ENCODE measurements at regions not wholly inside any gene's neighbourhood (a gene's known extent, or its start where the extent isn't known, plus 50 kb on each side); places are given as distances from the start of the nearest gene placed in this dataset.

- no peaks in the 10 kb centered on the region for H3K27me3 Mint-ChIP-seq
- ChIA-PET CTCF (interaction anchor here (0.6 to 1.8 kb wide), 2 partner anchors 237 to 504 kb away, joined by 3 to 6 read pairs; no protein-coding TSS in a partner anchor), POLR2A (no interaction called here)
- no peak overlapping the region for H3K27ac Mint-ChIP-seq
- H3K9me3 Mint-ChIP-seq: no peaks in the 10 kb centered on the region
- H3K4me1 Mint-ChIP-seq: peaks cover 8% of the 10 kb centered on the region
- no peaks in the 10 kb centered on the region for H3K36me3 Mint-ChIP-seq (ENCODE audit: low read depth)
- no peak overlapping the region for H3K4me3 Mint-ChIP-seq
- DNase-seq: no peak
These were observed 61.0 kb downstream of the GTPBP8 start for GRCh38 chr3:113051787-113052186.

DNA sequence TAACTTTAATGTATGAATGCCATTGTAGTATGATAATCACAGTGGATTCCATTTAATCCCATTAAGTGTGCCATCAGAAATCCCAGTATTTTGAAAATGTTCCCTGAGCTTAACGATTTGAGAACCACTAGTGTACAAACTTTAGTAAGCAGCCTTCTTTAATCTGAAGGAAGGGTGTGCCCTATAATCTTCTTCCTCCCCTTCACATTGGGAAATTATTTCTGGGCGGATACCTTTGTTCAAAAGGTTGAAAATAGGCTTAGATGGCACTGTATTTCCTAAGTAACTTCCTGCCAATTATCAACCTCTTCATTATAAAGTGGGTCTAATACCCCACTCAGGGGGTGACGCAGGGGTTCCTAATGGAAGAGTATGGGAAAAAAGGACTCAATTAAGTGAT is 62.4 kb downstream of the GTPBP8 start:
- no peak overlapping the region for H3K4me3 Mint-ChIP-seq
- no peak for DNase-seq

DNA sequence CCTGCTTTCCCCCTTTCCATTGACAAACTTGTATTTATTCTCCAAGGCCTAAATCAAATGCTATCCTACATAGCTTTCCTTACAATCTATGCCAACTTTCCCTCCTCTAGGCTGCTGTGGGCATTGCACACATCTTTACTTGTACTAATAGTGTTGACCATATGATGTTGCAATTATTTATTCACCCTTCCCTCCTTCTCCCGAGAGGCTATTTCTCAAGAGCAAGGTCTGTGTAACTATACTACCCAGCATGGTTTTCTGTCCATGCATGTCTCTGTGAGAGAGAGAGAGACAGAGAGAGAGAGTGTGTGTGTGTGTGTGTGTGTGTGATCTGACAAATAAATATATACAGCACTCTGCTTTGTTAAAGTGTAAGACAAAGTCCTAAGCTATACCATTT is 63.8 kb downstream of the GTPBP8 start:
- Mint-ChIP-seq H3K27ac (no peak overlapping the region), H3K4me1 (peaks cover 8% of the 10 kb centered on the region), H3K4me3 (no peak overlapping the region), H3K36me3 (ENCODE audit: low read depth) (no peaks in the 10 kb centered on the region), H3K27me3 (no peaks in the 10 kb centered on the region), H3K9me3 (no peaks in the 10 kb centered on the region)
- CTCF ChIA-PET: interaction anchor here (0.9 kb wide), 1 partner anchor 320 kb away, joined by 3 read pairs; no protein-coding TSS in a partner anchor
- DNase-seq: no peak
- POLR2A ChIA-PET: no interaction called here

More for the DNA sequence above, 62.4 kb downstream of the GTPBP8 start:
- Mint-ChIP-seq H3K36me3 (ENCODE audit: low read depth) (no peaks in the 10 kb centered on the region), H3K27ac (no peak overlapping the region), H3K4me1 (peaks cover 8% of the 10 kb centered on the region), H3K9me3 (no peaks in the 10 kb centered on the region), H3K27me3 (no peaks in the 10 kb centered on the region)
- ChIA-PET POLR2A (no interaction called here), CTCF (interaction anchor here (1.8 kb wide), 1 partner anchor 235 kb away, joined by 6 read pairs; no protein-coding TSS in a partner anchor)

GRCh38 chr3:113055201-113055600 is 64.4 kb downstream of the GTPBP8 start:
- Mint-ChIP-seq H3K4me1 (peaks cover 8% of the 10 kb centered on the region), H3K27me3 (no peaks in the 10 kb centered on the region), H3K27ac (no peak overlapping the region), H3K36me3 (ENCODE audit: low read depth) (no peaks in the 10 kb centered on the region), H3K4me3 (no peak overlapping the region), H3K9me3 (no peaks in the 10 kb centered on the region)
- DNase-seq: no peak
- ChIA-PET CTCF (no interaction called here), POLR2A (no interaction called here)

DNA sequence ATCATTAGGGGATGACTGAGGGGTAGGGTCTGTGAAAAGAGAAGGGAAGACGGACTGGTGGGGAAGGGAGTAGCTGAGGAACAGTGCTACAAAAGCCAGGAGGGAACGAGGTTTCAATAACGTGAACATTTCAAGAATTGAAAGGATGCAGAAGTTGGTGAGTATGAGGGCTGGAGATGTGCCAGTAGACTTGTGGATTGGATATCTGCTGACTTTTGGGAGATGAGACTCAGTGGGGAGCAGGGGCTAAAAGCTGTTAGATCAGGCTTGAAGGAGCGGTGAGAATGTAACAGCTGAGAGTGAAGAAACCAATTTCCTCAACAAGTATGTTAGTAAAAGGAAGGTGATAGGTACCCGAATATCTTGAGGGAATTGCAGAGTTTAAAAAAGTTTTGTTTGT is 65.2 kb downstream of the GTPBP8 start:
- Mint-ChIP-seq H3K27ac (no peak overlapping the region), H3K4me3 (no peak overlapping the region), H3K4me1 (peaks cover 6% of the 10 kb centered on the region), H3K36me3 (ENCODE audit: low read depth) (no peaks in the 10 kb centered on the region), H3K9me3 (no peaks in the 10 kb centered on the region), H3K27me3 (no peaks in the 10 kb centered on the region)
- POLR2A ChIA-PET: no interaction called here
- CTCF ChIA-PET: interaction anchor here (1.1 kb wide), 1 partner anchor 9 kb away, joined by 3 read pairs; no protein-coding TSS in a partner anchor
- no peak for DNase-seq

DNA sequence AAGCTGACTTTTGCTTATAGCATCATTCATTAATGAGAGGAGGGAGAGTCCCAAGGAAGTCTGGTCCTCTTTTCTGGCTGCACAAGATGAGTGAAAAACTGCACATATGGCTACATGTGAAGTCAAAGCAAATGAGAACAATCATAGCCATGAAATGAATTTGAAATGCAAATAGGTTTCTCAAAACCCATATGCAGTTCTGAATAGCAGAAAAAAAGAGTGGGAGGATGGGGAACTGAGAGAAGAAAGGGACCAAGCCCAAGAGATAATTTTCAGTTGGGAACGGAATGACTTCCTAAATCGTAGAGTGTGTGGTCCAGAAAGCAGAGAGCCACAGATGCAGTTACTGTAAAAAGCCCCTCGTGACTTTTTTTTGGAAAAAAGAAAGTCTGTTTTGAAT is 66.3 kb downstream of the GTPBP8 start:
- H3K36me3 Mint-ChIP-seq (ENCODE audit: low read depth): no peaks in the 10 kb centered on the region
- no peak for DNase-seq
- CTCF ChIA-PET: no interaction called here
- POLR2A ChIA-PET: no interaction called here
- H3K27ac Mint-ChIP-seq: no peak overlapping the region
- H3K27me3 Mint-ChIP-seq: no peaks in the 10 kb centered on the region
- H3K9me3 Mint-ChIP-seq: no peaks in the 10 kb centered on the region
- H3K4me1 Mint-ChIP-seq: peaks cover 2% of the 10 kb centered on the region
- no peak overlapping the region for H3K4me3 Mint-ChIP-seq

- DNase-seq: no peak
- no peak overlapping the region for H3K4me3 Mint-ChIP-seq
- no peak overlapping the region for H3K27ac Mint-ChIP-seq
- no peaks in the 10 kb centered on the region for H3K27me3 Mint-ChIP-seq
- CTCF ChIA-PET: interaction anchor here (0.6 to 1.5 kb wide), 2 partner anchors 10 to 69 kb away, joined by 3 to 5 read pairs; no protein-coding TSS in a partner anchor
- no peaks in the 10 kb centered on the region for H3K9me3 Mint-ChIP-seq
- POLR2A ChIA-PET: no interaction called here
- H3K36me3 Mint-ChIP-seq (ENCODE audit: low read depth): no peaks in the 10 kb centered on the region
- no peaks in the 10 kb centered on the region for H3K4me1 Mint-ChIP-seq
These were observed 67.4 kb downstream of the GTPBP8 start for GRCh38 chr3:113058188-113058587.

DNA sequence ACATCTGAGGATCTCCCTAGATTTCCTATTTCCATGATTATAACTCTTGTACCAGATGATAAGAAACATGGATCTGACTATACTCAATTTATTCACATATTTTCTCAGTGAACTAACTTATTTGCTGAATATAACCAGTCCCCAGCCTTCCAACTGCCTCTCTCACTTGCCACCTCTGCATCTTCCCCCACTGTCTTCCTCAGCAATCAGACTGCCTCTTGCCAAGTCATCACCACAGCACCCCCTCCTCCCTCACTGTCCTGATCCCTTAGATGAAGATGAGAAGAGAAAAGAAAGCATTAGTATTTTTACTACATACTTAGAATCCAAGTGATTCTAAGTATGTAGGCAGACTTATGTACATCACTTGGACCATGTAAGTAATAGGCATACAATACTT is 71.9 kb downstream of the GTPBP8 start:
- ChIA-PET CTCF (interaction anchor here (0.7 kb wide), 1 partner anchor 35 kb away, joined by 3 read pairs; no protein-coding TSS in a partner anchor), POLR2A (no interaction called here)
- no peak for DNase-seq
- Mint-ChIP-seq H3K27me3 (no peaks in the 10 kb centered on the region), H3K4me1 (no peaks in the 10 kb centered on the region), H3K9me3 (peaks cover 3% of the 10 kb centered on the region), H3K36me3 (ENCODE audit: low read depth) (no peaks in the 10 kb centered on the region), H3K27ac (no peak overlapping the region), H3K4me3 (no peak overlapping the region)

DNA sequence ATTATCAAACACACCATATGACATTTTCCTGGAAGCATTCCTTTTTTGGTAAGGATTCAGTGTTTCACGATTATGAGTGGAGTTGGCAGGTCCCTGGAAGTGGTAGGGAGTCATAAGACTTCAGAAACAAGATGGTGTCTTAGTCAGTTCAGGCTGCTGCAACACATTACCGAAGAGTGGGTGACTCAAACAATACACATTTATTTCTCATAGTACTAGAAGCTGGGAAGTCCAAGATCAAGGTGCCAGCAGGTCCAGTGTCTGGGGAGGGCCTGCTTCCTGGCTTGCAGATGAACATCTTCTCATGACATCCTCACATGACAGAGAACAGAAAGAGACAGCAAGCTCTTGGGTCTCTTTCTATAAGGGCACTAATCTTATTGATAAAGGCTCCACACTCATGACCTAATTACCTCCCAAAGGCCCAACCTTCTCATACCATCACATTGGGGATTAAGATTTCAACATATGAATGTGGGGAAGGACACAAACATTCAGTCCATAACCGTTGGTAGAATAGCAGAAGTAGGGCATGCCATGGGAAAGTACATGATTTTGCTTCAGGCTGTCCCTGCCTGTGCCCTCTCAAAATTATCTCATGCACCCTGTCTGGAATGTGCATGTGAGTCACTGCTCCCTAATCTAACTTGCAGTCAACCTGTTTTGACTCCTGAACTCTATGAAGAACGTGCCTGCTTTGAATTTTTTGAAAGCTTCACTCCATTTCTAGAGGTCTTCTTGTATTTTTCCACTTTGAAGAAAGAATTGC is 72.5 kb downstream of the GTPBP8 start:
- ChIA-PET POLR2A (no interaction called here), CTCF (no interaction called here)
- Mint-ChIP-seq H3K27me3 (no peaks in the 10 kb centered on the region), H3K36me3 (ENCODE audit: low read depth) (no peaks in the 10 kb centered on the region), H3K27ac (no peak overlapping the region), H3K4me3 (no peak overlapping the region), H3K4me1 (no peaks in the 10 kb centered on the region), H3K9me3 (peaks cover 3% of the 10 kb centered on the region)
- DNase-seq: no peak

- H3K27ac Mint-ChIP-seq: no peak overlapping the region
- ChIA-PET CTCF (interaction anchor here (0.7 kb wide), 1 partner anchor 8 kb away, joined by 3 read pairs; no protein-coding TSS in a partner anchor), POLR2A (no interaction called here)
- H3K36me3 Mint-ChIP-seq (ENCODE audit: low read depth): no peaks in the 10 kb centered on the region
- H3K27me3 Mint-ChIP-seq: no peaks in the 10 kb centered on the region
- no peak overlapping the region for H3K4me3 Mint-ChIP-seq
- H3K4me1 Mint-ChIP-seq: no peaks in the 10 kb centered on the region
- DNase-seq: no peak
- peaks cover 6% of the 10 kb centered on the region for H3K9me3 Mint-ChIP-seq
These were observed 73.4 kb downstream of the GTPBP8 start for GRCh38 chr3:113064183-113064582.

DNA sequence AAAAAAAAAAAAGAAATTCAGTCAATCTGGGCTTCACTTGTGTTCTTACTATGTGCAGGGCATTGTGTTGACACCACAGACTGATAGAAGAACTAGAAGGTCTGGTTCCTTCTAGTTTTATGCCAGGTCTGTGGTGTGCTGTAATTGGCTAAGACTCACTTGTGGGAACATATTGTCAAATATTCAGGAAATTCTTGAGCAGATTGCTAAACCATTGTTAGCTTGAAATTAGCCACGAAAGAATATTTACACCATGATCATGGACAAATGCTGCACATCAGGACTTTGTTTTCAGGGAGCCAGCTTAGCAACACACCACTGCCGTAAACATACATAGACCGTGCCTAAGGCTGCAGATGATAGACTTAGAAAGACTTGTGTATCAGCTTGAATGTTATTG is 74.6 kb downstream of the GTPBP8 start:
- no peak for DNase-seq
- H3K36me3 Mint-ChIP-seq (ENCODE audit: low read depth): no peaks in the 10 kb centered on the region
- peaks cover 6% of the 10 kb centered on the region for H3K9me3 Mint-ChIP-seq
- H3K27ac Mint-ChIP-seq: no peak overlapping the region
- no peaks in the 10 kb centered on the region for H3K4me1 Mint-ChIP-seq
- H3K27me3 Mint-ChIP-seq: no peaks in the 10 kb centered on the region
- H3K4me3 Mint-ChIP-seq: no peak overlapping the region
- ChIA-PET POLR2A (no interaction called here), CTCF (interaction anchor here (1.0 kb wide), 1 partner anchor 46 kb away, joined by 3 read pairs; a partner anchor contains a TSS)

DNA sequence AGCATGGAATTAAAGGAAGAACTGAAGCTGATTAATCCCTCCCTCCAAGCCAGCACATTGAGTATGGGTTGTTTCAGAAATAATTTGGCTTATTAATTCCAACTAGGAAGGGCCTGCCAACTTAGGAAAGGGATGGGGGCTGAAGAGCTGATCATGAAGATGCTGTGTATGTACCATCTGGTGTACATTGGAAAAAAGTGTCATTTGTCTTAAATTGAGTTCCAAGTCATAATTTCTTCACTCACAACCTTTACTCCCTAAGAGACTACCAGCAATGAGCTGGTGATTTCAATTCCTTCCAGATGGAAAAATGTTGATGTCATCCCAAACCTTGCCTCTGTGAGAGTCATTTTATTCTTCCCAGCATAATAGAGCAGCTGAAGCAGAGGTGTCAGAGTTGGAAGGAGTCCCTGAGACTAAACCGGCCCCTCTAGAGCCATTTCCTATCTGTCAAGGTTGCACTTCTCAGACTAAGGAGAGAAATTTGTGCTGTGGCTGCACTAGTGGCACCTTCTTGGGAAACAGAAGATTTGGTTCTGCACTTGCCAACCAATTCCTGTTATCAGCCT is 79.4 kb downstream of the GTPBP8 start:
- no peaks in the 10 kb centered on the region for H3K27me3 Mint-ChIP-seq
- H3K27ac Mint-ChIP-seq: no peak overlapping the region
- no peaks in the 10 kb centered on the region for H3K36me3 Mint-ChIP-seq (ENCODE audit: low read depth)
- ChIA-PET CTCF (interaction anchor here (1.2 to 1.7 kb wide), 3 partner anchors 29 to 48 kb away, joined by 3 to 4 read pairs (median 3); no protein-coding TSS in a partner anchor), POLR2A (no interaction called here)
- H3K9me3 Mint-ChIP-seq: peaks cover 6% of the 10 kb centered on the region
- no peaks in the 10 kb centered on the region for H3K4me1 Mint-ChIP-seq
- DNase-seq: no peak
- H3K4me3 Mint-ChIP-seq: no peak overlapping the region

DNA sequence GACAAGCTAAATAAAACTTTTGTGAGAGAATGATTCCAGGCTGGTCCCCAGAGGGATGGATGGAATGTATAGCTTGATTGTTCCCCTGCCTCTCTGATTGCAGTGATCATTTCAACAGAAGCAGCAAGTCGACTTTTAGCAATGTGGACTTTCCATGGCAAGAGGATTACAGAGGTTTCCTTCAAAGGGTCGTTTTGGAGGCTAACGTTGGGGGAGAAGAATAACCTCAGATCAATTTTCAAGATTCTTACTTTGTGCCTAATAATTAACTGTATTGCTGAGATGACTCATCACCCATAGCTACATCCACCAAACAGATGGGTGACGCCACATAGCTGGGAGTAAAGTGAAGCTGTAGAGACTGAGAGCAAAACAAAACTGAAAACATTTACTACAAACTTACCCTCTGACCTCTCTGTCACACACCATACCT is 79.9 kb downstream of the GTPBP8 start:
- H3K27ac Mint-ChIP-seq: no peak overlapping the region
- no peak overlapping the region for H3K4me3 Mint-ChIP-seq
- H3K9me3 Mint-ChIP-seq: peaks cover 3% of the 10 kb centered on the region
- DNase-seq: no peak
- no peaks in the 10 kb centered on the region for H3K36me3 Mint-ChIP-seq (ENCODE audit: low read depth)
- no peaks in the 10 kb centered on the region for H3K4me1 Mint-ChIP-seq
- ChIA-PET CTCF (interaction anchor here (1.2 to 1.7 kb wide), 3 partner anchors 29 to 48 kb away, joined by 3 to 4 read pairs (median 3); no protein-coding TSS in a partner anchor), POLR2A (no interaction called here)
- H3K27me3 Mint-ChIP-seq: no peaks in the 10 kb centered on the region

All from activated CD4-positive, alpha-beta T cell treated with anti-CD3 and anti-CD28 coated beads, Interleukin-2, amount 10 ng/mL, durations not matched to agents 7 days and 5 days (primary cell).